ENCODE measurements at regions not wholly inside any gene's neighbourhood (a gene's known extent, or its start where the extent isn't known, plus 50 kb on each side); places are given as distances from the start of the nearest gene placed in this dataset.
"Not testable (repeated sequence)": the region's sequence is repeated elsewhere in the genome, so short reads cannot be mapped to it uniquely, and the experiment has no call there.

GRCh38 chr15:87527416-87527815 is 729.1 kb downstream of the NTRK3 start:
- no peak for DNase-seq

DNA sequence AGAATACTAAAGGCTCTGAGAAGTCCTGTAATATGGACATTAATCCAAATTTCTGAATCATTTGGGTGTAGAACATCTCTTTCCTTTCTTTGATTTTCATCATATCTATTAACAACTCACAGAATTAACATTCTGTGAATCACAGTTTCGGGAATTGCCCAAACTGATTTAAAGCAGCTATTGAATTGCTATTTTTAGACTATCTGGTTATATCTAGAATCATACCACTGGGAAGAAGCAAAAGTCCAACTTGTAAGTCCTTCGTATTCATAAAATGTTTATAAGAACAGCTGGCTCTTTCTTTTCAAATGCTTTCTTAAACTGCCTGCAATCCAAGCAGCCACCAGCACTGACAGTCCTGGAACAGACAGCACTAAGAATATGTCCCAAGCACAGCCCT is 733.0 kb downstream of the NTRK3 start:
- no peak for DNase-seq

DNA sequence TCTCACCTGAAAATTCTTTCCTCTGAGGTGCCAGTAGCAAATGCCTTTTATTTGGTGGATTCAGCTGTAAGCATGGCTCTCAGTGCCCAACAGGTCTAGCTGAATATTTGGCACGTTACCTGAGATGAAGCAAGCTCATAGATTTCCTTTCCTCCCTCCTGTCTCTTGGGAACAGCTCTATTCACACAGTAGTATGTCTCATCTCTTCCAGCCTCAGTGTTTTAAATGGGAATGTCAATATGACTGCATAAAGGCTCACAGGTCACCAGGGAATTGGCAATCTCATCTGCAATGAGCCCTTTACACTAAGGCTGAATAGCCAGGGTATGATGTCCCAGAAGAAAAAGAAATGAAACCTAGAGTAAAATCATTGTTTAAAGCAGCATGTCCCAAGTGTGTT is 733.5 kb downstream of the NTRK3 start:
- DNase-seq, result no peak

- no peak for DNase-seq
Observed at GRCh38 chr15:87518957-87519356, 737.6 kb downstream of the NTRK3 start.

DNA sequence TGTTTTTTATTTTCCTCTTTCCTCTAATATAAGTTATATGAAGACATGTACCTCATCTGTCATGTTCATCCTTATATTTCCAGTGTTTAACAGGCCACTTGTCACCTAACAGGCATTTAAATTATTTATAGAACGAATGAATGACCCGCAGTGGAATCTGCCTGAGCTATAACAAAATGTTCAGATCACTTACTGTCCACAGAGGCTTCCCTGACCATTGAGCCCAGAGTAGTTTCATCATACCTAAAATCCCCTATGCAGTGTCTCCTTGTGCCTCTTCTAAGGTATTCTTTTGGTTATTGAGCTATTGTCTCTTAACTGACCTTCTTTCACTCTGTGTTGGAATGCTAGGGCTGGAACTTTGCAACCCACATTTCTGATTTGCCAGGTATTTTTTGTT is 748.5 kb downstream of the NTRK3 start:
- no peak for DNase-seq

DNA sequence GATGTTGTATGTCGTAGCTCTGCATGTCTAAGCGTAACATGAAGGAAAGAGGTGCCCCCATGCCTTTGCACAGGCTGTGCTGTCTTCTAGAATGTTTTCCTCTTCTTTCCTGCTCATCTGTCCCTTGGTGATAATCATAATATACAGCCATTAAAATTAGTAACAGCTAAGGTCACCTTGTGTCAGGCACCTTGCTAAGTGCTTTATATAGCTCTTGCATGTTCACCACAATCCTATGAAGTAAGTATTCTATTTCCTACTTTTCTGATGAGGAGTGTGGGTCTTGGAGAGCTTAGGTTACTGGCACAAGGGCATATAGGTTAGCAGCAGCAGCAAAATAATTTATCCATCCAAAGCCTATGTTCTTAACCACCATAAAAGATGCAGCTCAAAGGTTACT is 754.4 kb downstream of the NTRK3 start:
- DNase-seq, result no peak

GRCh38 chr15:87500240-87500639 is 756.3 kb downstream of the NTRK3 start:
- DNase-seq, result no peak

DNA sequence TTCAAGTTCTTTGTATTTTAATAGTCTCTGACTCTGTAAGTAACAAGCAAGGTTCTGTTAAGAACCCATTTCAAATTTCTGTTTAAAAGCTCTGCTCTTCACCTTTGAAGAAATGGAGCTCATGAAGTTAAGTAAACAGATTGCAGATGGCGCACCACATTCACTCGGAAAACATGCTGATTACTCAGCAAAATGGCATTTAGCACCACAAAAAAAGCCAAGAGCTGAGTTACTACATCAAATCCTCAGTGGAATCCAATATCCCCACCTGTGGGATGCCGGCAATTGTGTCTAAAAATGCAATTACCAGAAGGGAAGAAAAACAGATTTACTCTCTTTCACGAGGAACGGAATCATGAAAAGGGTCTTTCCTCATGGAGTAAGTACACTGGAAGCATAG is 758.0 kb downstream of the NTRK3 start:
- DNase-seq, result no peak

DNA sequence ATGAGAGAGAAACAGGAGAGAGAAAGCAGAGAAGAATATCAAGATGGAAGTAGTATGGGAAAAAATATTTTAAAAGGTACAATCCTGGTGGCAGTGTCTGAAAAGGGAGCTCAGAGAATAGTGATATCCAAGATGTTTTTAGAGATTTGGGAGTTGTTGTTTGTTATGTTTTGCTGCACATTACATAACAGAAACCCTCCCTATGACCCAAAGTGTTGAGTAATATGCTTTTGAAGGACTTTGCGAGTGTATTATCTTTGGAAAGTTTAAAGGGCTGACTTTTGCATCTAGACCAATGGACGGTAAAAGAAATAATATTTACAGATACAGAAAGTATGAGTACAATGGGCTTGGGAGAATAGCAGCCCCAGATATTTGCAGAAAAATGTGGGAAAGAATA is 759.7 kb downstream of the NTRK3 start:
- DNase-seq, result no peak

DNA sequence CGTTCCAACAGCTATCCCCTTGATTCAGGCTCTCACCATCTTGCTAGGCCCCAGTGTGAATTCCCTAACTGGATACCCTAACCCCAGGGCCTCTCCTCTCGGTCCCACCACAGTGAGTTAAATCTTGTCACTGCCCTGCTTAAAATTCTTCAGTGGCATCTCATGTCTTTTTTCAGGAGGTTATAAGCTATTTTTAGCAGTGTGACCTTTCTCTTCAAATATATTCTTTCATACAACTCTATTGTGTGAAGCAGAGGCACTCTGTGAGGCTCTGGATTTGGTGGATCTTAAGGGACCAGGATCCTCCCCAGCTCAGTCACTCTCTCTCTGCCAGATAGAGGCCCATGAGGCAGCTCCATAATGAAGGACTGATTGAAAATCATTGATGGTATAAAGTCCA is 760.4 kb downstream of the NTRK3 start:
- DNase-seq, result no peak

DNA sequence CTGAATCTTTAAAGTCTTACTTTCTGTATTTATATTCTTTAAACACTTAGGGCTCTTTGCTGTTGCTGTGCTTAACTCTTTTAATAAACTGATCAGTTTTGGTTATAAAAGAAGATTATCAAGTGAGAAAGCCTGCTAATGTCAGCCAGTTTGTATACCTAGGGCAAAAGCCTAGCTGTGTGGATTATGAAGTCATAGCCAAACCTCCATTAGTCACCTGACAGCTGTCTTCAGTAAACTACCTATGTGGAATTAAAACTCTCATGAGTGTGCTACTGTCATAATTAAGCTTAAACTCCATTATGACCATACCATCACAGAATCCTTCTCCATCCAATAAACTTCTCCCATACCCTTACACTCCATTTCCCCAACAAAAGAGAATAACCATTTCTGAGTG is 762.7 kb downstream of the NTRK3 start:
- no peak for DNase-seq

DNA sequence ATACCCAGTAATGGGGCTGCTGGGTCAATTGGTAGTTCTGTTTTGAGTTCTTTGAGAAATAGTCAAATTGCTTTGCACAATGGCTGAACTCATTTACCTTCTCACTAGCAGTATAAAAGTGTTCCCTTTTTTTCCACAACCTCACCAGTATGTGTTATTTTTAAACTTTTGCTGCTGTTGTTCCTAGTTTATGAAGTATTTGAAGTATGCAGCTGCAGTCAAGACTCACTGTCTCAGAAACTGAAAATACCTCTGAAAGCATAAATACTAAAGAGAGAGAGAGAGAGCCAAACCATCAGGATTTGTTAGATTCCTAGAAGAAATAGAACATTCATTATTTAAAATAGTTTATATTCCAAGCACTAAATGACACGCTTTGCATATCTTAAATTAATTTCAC is 764.2 kb downstream of the NTRK3 start:
- no peak for DNase-seq

DNA sequence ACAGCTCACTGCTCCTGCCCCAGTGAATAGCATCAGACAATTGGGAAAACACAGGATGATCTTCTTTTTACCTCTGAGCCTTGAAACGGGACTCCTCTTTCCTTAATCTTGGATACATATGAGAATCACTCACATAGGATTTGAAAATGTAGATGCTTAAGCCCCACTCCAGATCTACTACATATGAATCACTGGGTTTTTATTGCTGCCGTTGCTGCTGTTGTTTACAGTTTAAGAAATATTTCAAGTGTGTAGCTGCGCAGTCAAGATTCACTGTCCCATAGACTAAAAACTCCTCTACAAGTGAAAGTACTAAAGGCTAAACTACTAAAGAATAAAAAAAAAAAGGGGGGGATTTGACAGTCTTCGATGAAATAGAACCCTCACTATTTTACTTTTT is 765.9 kb downstream of the NTRK3 start:
- no peak for DNase-seq

- no peak for DNase-seq
Observed at GRCh38 chr15:87489902-87490665, 766.5 kb downstream of the NTRK3 start.

DNA sequence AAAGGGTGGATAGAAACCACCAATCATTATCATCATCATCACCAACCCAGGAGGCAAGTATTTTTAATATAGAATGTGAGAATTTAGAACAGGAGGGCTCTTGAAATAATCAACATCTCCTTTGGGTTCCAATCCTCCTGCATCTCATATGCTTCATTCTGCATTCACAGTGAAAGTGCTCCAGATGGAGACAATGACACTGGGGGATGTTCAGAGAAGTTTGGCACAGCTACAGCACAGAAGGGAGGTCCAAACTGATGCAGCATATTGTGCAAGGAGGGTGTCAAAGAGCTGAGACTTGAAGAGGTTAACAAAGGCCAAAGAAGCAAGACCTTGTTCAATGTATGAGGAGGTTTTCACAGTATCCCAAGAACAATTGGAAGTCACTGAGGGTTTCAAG is 767.1 kb downstream of the NTRK3 start:
- no peak for DNase-seq

- no peak for DNase-seq
Observed at GRCh38 chr15:87487484-87487883, 769.1 kb downstream of the NTRK3 start.

GRCh38 chr15:87483468-87483867 is 773.1 kb downstream of the NTRK3 start:
- DNase-seq, result no peak

GRCh38 chr15:87481126-87481525 is 775.4 kb downstream of the NTRK3 start:
- no peak for DNase-seq

DNA sequence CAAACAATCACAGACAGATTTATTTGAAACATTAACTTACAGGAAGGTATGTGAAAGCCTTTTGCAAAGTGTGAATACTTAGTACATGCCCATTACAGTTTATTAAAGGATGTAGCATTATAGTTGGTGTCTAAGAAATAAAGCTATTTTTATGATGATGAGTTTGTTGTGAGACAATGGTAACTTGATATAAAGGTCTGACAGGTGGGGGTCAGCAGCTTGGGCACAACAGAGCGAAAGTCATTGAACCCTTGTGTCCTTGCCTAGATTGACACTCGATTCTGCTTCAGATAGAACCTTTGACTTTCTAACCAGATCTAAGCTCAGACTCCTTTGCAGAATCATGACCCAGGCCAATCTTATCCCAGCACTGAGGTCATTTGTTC is 777.9 kb downstream of the NTRK3 start:
- no peak for DNase-seq

DNA sequence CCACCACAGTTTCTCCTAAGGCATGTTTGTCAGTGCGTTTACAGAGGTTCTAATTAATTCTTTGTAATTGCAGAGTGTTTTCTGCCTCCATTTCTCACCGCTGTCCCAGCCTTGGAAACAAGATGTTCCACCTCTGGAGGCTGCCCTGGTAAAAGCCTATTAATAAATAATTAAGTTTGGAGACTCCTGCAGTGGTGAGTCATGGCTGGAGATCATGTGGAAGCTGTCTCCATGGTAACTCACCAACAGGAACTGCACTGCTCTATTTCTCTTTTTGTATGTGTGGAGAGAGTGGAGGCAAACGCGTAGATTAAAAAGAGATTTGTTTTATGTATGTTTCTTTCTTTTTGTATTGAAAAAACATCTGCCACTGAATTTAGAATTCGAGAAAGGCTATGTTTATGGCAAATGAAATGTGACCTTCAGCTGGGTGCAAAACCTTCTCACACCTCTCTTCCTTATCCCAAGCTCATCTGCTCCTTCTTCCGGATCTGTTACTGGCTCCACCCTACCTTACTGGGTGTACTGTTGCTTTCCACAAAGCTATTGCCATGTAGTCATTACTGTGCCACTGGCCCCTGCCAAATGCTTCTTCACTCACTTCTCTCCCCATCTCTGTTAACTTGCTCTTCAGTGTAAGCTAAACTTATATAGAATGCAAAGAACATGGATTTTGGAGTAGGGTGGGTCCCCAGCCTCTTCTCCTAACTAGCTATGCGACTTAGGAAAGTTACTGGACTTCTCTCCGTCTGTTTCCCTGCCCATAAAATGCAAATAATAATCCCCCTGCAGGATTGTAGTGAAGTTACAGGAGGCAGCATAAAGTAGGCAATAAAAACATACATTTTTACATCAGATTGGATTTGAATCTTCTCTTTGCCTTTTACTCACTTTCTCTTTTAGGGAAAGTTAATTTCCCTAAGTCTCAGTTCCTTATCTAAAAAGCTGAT is 778.5 kb downstream of the NTRK3 start:
- no peak for DNase-seq

DNA sequence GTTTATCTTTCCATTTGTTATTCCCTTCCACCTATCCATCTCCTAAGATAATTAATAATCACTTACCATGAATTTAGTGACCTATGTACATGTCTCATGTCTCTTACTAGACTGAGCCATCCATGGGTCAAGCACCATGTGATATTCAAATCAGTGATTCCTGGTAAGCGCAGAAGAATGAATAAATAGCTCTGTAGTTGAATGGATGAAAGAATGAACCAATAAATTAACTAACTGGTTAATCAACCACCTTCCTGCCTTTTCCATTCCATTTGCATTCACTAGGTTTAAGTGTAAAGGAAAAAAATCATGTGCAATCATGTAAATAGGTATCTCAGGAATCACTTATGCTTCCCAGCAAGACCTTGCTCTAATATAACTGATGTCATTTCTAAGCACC is 779.5 kb downstream of the NTRK3 start:
- DNase-seq, result no peak

GRCh38 chr15:87470923-87471322 is 785.6 kb downstream of the NTRK3 start:
- DNase-seq, result no peak

DNA sequence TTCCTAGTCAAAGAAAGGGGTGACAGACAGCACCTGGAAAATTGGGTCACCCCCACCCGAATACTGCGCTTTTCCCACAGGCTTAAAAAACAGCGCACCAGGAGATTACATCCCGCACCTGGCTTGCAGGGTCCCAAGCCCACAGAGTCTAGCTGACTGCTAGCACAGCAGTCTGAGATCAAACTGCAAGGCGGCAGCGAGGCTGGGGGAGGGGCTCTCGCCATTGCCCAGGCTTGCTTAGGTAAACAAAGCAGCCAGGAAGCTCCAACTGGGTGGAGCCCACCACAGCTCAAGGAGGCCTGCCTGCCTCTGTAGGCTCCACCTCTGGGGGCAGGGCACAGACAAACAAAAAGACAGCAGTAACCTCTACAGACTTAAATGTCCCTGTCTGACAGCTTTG is 792.6 kb downstream of the NTRK3 start:
- DNase-seq, result not testable (repeated sequence)

DNA sequence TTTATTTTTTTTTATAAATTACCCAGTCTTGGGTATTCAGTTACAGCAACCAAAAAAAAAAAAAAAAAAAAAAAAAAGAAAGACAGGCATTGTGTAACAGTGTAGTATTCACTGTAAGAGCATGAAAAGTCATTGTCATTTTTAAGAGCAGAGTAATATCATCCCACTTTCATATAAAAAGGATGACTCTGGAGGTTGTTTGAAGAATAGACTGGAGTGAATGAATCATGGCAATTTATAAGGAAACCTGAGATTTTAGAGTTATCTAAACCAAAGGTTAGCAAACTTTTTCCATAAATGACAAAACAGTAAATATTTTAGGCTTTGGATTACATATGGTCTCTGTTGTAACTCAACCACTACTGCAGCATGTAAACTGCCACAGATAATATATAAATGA is 794.9 kb downstream of the NTRK3 start:
- no peak for DNase-seq

Data from activated naive CD4-positive, alpha-beta T cell treated with Interleukin-2 at 50 U/mL for 16 hours (primary cell).